ENCODE measurements at regions not wholly inside any gene's neighbourhood (a gene's known extent, or its start where the extent isn't known, plus 50 kb on each side); places are given as distances from the start of the nearest gene placed in this dataset.

DNA sequence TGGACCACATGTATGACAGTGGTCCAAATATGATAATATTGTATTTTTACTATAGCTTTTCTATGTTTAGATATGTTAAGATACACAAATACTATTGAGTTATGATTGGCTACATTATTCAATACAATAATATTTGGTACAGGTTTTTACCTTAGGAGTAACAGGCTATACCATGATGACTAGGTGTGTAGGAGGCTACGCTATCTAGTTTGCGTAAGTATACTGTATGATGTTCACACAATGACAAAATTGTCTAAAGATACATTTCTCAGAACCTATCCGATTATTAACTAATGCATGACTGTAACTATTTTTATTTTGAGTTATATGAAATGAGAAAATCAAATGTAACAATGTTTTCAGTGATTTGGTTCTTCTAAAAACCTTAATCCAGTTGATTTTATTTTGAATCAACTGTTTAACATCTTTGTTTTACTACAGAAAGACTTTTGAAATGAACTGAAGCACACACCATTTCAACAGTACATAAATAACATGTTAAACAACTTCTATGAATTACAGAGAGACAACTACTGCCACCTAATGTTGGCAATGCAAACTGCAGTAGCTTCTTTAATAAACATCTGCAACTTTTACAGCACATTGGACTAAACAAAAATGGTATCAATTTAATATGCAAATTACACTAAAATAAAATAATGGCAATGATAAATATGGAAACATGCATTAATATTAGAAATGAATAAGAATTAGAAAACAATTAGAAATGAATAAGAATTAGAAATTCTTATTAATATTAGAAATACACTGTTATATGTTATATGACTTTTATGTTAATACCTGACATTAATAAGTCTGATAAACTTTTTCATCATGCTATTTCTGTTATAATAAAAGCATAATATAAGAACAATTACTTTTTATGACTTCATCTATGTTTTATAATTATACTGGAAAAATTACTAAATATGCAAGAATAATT lies 255.7 kb downstream of the MBNL1 start:
- H3K27me3 ChIP-seq = no peaks in the 10 kb centered on the region
- peak; percentile 76 to 84 (median 80) for TF ChIP-seq CTCF (IDR thresholded peaks at IDR 0.05)
- TF ChIP-seq POLR2A (IDR thresholded peaks at IDR 0.05) = no peak
- DNase-seq = peak in 1 of 2 donors; percentile 67
- no peaks in the 10 kb centered on the region for H3K4me1 ChIP-seq
- no peak overlapping the region for H3K27ac ChIP-seq
- intact Hi-C loops (cut with DNase I; ENCODE audit: low total_unique reads) = no loop called here
- no peak overlapping the region for H3K4me3 ChIP-seq
- H3K9me3 ChIP-seq = no peaks in the 10 kb centered on the region
- no peaks in the 10 kb centered on the region for H3K36me3 ChIP-seq

DNA sequence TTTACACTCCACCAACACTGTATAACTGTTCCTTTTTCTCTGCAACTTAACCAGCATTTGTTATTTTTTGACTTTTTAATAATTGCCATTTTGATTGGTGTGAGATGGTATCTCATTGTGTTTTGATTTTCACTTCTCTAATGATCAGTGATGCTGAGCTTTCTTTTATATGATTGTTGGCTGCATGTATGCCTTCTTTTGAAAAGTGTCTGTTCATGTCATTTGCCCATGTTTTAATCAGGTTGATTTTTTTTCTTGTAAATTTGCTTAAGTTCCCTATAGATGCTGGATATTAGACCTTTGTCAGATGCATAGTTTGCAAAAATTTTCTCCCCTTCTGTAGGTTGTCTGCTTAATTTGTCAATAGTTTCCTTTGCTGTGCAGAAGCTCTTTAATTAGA lies 263.0 kb downstream of the MBNL1 start:
- DNase-seq = no peak
- Histone ChIP-seq H3K27ac (no peak overlapping the region), H3K9me3 (no peaks in the 10 kb centered on the region), H3K36me3 (no peaks in the 10 kb centered on the region), H3K4me3 (no peak overlapping the region), H3K27me3 (no peaks in the 10 kb centered on the region), H3K4me1 (no peaks in the 10 kb centered on the region)
- TF ChIP-seq POLR2A (IDR thresholded peaks at IDR 0.05) (no peak), CTCF (IDR thresholded peaks at IDR 0.05) (no peak)
- intact Hi-C loops (cut with DNase I; ENCODE audit: low total_unique reads) = no loop called here

DNA sequence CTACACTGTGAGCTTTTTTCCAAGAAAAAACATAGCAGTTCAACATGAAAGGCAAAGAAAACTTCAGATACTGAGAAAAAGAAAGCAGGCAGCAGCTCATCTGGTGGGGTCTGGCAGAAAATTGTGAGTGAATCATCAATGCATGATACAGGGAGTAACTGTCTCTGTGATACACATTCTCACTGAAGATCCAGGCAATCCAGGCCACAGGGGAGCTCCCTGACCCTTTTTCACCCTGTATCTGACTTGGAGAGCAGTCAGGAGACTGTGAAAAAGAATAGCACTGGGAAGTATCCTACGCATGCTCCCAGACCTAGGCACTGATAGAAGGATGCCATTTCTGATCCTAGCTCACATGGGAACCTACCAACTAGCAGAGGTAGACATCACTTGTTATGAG lies 269.8 kb downstream of the MBNL1 start:
- TF ChIP-seq POLR2A (IDR thresholded peaks at IDR 0.05) (no peak), CTCF (IDR thresholded peaks at IDR 0.05) (no peak)
- peaks cover 0 to 16% of the 10 kb centered on the region in 2 donors for H3K9me3 ChIP-seq
- H3K27me3 ChIP-seq = no peaks in the 10 kb centered on the region
- H3K27ac ChIP-seq = no peak overlapping the region
- intact Hi-C loops (cut with DNase I; ENCODE audit: low total_unique reads) = no loop called here
- no peaks in the 10 kb centered on the region for H3K4me1 ChIP-seq
- H3K4me3 ChIP-seq = no peak overlapping the region
- no peaks in the 10 kb centered on the region for H3K36me3 ChIP-seq
- DNase-seq = no peak

GRCh38 chr3:152539191-152539764 lies 270.5 kb downstream of the MBNL1 start:
- no peak for TF ChIP-seq POLR2A (IDR thresholded peaks at IDR 0.05)
- TF ChIP-seq CTCF (IDR thresholded peaks at IDR 0.05) = no peak
- DNase-seq = no peak
- intact Hi-C loops (cut with DNase I; ENCODE audit: low total_unique reads) = no loop called here
- Histone ChIP-seq H3K9me3 (peaks cover 0 to 16% of the 10 kb centered on the region in 2 donors), H3K4me3 (no peak overlapping the region), H3K4me1 (no peaks in the 10 kb centered on the region), H3K36me3 (no peaks in the 10 kb centered on the region), H3K27me3 (no peaks in the 10 kb centered on the region), H3K27ac (no peak overlapping the region)

DNA sequence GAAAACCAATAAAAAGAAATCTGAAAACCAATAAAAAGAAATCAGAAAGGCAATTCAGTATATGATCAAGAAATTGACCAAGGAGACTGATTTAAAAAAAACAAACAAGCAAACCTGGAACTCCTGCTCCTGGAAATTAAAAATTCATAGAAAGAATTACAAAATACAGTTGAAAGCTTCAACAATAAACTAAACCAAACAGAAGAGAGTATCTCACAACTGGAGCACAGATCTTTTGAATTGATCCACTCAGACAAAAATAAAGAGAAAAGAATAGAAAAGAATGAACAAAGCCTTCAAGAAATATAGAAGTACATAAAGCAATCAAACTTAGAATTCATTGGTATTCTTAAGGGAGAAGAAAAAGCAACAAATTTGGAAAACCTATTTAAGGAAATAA lies 271.4 kb downstream of the MBNL1 start:
- intact Hi-C loops (cut with DNase I; ENCODE audit: low total_unique reads) = no loop called here
- no peaks in the 10 kb centered on the region for H3K27me3 ChIP-seq
- no peak overlapping the region for H3K27ac ChIP-seq
- no peak overlapping the region for H3K4me3 ChIP-seq
- no peak for DNase-seq
- no peak for TF ChIP-seq POLR2A (IDR thresholded peaks at IDR 0.05)
- no peak for TF ChIP-seq CTCF (IDR thresholded peaks at IDR 0.05)
- H3K9me3 ChIP-seq = peaks cover 0 to 16% of the 10 kb centered on the region in 2 donors
- no peaks in the 10 kb centered on the region for H3K4me1 ChIP-seq
- no peaks in the 10 kb centered on the region for H3K36me3 ChIP-seq

All from uterus (tissue), 3 donors.